Bronchial epithelial cell (primary cell): ENCODE measurements at regions not wholly inside any gene's neighbourhood (a gene's known extent, or its start where the extent isn't known, plus 50 kb on each side); places are given as distances from the start of the nearest gene placed in this dataset.

Experiments
- DNase-seq: peaks from one replicate; pipeline ENCODE4 v3.0.0-alpha.2; 2010; ENCODE audit warnings: low read depth
- FAIRE-seq: peaks from 2 replicates; lab custom pipeline; 2011; peaks lifted over from hg19 to GRCh38; lab: Jason Lieb, UNC
- H3K27me3 ChIP-seq: 2 replicates; pipeline ENCODE4 v1.5.1; 2011; ENCODE audit warnings: low read length; ENCODE audit not compliant: control insufficient read depth, insufficient read depth
- H3K36me3 ChIP-seq: 2 replicates; pipeline ENCODE4 v1.5.1; 2011; ENCODE audit warnings: low read length; ENCODE audit not compliant: control insufficient read depth, insufficient read depth
- H3K4me3 ChIP-seq: 2 replicates; pipeline ENCODE4 v1.5.1; 2011; ENCODE audit warnings: mild to moderate bottlenecking, low read depth, low read length, control low read depth
- CTCF ChIP-seq: IDR thresholded peaks from 2 replicates; pipeline ENCODE4 v1.5.1; 2011; ENCODE audit warnings: mild to moderate bottlenecking, moderate library complexity, low read length, control low read depth, inconsistent platforms; ENCODE audit not compliant: insufficient read depth, severe bottlenecking

GRCh38 chr1:57623791-57624538 is 200.1 kb upstream of the DAB1 start:
- H3K36me3 ChIP-seq: no peaks in the 10 kb centered on the region
- FAIRE-seq (no peak), DNase-seq (no peak)
- no peaks in the 10 kb centered on the region for H3K27me3 ChIP-seq
- H3K4me3 ChIP-seq: no peak overlapping the region
- TF ChIP-seq CTCF: no peak

GRCh38 chr1:57623039-57623790 is 199.4 kb upstream of the DAB1 start:
- DNase-seq (no peak), FAIRE-seq (peak; percentile 50)
- Histone ChIP-seq H3K4me3 (no peak overlapping the region), H3K27me3 (no peaks in the 10 kb centered on the region), H3K36me3 (no peaks in the 10 kb centered on the region)
- TF ChIP-seq CTCF: no peak

GRCh38 chr1:57621776-57622175 is 197.9 kb upstream of the DAB1 start:
- FAIRE-seq: no peak
- Histone ChIP-seq H3K27me3 (no peaks in the 10 kb centered on the region), H3K4me3 (no peak overlapping the region), H3K36me3 (no peaks in the 10 kb centered on the region)
- no peak for DNase-seq
- no peak for TF ChIP-seq CTCF

- no peak for DNase-seq
- Histone ChIP-seq H3K36me3 (no peaks in the 10 kb centered on the region), H3K27me3 (no peaks in the 10 kb centered on the region), H3K4me3 (no peak overlapping the region)
- no peak for FAIRE-seq
- TF ChIP-seq CTCF: no peak
Observed at GRCh38 chr1:57620605-57621004, 196.7 kb upstream of the DAB1 start.

- H3K27me3 ChIP-seq: no peaks in the 10 kb centered on the region
- TF ChIP-seq CTCF: no peak
- H3K4me3 ChIP-seq: no peak overlapping the region
- H3K36me3 ChIP-seq: no peaks in the 10 kb centered on the region
- no peak for DNase-seq
- no peak for FAIRE-seq
Observed at GRCh38 chr1:57616921-57617320, 193.1 kb upstream of the DAB1 start.
